Upper lobe of right lung (tissue), 1 donor: ENCODE measurements at regions not wholly inside any gene's neighbourhood (a gene's known extent, or its start where the extent isn't known, plus 50 kb on each side); places are given as distances from the start of the nearest gene placed in this dataset.

ENCODE experiments used
- ATAC-seq: fragments of 200-7000 bp; cut with Tn5 transposase; one replicate; pipeline ENCODE4 v1.9.1; 2020; ENCODE audit warnings: mild to moderate bottlenecking, moderate library complexity
- DNase-seq: peaks from one replicate; pipeline ENCODE4 v3.0.0-alpha.2; 2020
- H3K27ac ChIP-seq: fragments of 200-600 bp; one replicate; pipeline ENCODE4 v1.8.0; 2022
- H3K27me3 ChIP-seq: fragments of 200-600 bp; one replicate; pipeline ENCODE4 v1.8.0; 2022; ENCODE audit warnings: mild to moderate bottlenecking
- H3K36me3 ChIP-seq: fragments of 200-600 bp; one replicate; pipeline ENCODE4 v1.8.0; 2022
- H3K4me1 ChIP-seq: fragments of 200-600 bp; one replicate; pipeline ENCODE4 v1.8.0; 2022
- H3K4me3 ChIP-seq: fragments of 200-600 bp; one replicate; pipeline ENCODE4 v1.8.0; 2022; ENCODE audit warnings: mild to moderate bottlenecking
- H3K9me3 ChIP-seq: fragments of 200-600 bp; one replicate; pipeline ENCODE4 v1.8.0; 2022
- intact Hi-C: fragments of 100-400 bp; cut with DNase I; formaldehyde crosslinking; loops from one replicate; pipeline ENCODE4 v1.11.0; 2022
- TF ChIP-seq, protein P1 (sequence below): fragments of 200-600 bp; IDR thresholded peaks from one replicate; pipeline ENCODE4 v1.8.0; 2022; ENCODE audit warnings: antibody characterized with exemption
- donor health status: DM: no; HTN: yes; CAD: no; lungs with severe emphysema.

GRCh38 chr12:116473416-116473815 is 85.8 kb upstream of the MAP1LC3B2 start:
- Histone ChIP-seq H3K36me3 (no peaks in the 10 kb centered on the region), H3K4me1 (no peaks in the 10 kb centered on the region), H3K27me3 (no peaks in the 10 kb centered on the region), H3K9me3 (peaks cover 9% of the 10 kb centered on the region), H3K27ac (no peak overlapping the region), H3K4me3 (no peak overlapping the region)
- TF ChIP-seq, protein P1, sequence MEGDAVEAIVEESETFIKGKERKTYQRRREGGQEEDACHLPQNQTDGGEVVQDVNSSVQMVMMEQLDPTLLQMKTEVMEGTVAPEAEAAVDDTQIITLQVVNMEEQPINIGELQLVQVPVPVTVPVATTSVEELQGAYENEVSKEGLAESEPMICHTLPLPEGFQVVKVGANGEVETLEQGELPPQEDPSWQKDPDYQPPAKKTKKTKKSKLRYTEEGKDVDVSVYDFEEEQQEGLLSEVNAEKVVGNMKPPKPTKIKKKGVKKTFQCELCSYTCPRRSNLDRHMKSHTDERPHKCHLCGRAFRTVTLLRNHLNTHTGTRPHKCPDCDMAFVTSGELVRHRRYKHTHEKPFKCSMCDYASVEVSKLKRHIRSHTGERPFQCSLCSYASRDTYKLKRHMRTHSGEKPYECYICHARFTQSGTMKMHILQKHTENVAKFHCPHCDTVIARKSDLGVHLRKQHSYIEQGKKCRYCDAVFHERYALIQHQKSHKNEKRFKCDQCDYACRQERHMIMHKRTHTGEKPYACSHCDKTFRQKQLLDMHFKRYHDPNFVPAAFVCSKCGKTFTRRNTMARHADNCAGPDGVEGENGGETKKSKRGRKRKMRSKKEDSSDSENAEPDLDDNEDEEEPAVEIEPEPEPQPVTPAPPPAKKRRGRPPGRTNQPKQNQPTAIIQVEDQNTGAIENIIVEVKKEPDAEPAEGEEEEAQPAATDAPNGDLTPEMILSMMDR = no peak
- intact Hi-C loops = no loop called here
- no peak for DNase-seq
- ATAC-seq = no peak

GRCh38 chr12:116474331-116474730 is 84.8 kb upstream of the MAP1LC3B2 start:
- no peak for DNase-seq
- no peaks in the 10 kb centered on the region for H3K4me1 ChIP-seq
- intact Hi-C loops = no loop called here
- no peaks in the 10 kb centered on the region for H3K27me3 ChIP-seq
- H3K36me3 ChIP-seq = no peaks in the 10 kb centered on the region
- H3K4me3 ChIP-seq = no peak overlapping the region
- TF ChIP-seq, protein P1 = no peak
- ATAC-seq = no peak
- H3K27ac ChIP-seq = no peak overlapping the region
- H3K9me3 ChIP-seq = peaks cover 9% of the 10 kb centered on the region

GRCh38 chr12:116474899-116475298 is 84.3 kb upstream of the MAP1LC3B2 start:
- DNase-seq (no peak), ATAC-seq (no peak)
- H3K4me3 ChIP-seq = no peak overlapping the region
- no peaks in the 10 kb centered on the region for H3K4me1 ChIP-seq
- H3K27ac ChIP-seq = no peak overlapping the region
- TF ChIP-seq, protein P1 = no peak
- H3K9me3 ChIP-seq = peaks cover 9% of the 10 kb centered on the region
- no peaks in the 10 kb centered on the region for H3K36me3 ChIP-seq
- intact Hi-C loops = no loop called here
- no peaks in the 10 kb centered on the region for H3K27me3 ChIP-seq

DNA sequence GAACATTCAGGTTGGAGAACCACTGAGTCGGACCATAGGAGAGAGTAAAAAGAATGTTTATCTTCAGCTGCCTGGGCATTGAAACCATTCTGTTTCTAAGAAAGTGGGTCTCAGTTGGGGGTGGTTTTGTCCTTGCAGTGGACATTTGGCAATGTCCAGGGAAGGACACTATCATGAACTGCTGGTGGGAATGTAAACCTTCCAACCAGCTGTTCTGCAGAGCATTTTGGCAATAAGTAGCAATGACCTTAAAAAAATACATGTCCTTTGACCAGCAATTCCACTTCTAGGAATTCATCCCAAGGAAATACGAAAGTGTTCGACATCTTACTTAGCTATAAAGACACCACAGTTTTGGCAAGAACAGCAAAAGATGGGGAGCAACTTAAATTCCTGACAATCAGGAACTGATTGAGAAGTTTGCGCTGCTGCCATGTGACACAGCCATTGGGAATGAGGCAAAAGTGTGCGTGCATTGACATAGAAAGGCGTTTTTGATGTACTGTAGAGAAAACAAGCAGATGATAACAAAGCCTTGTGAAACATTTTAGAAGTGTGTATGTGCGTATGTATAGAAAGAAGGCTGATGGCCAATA is 82.9 kb upstream of the MAP1LC3B2 start:
- DNase-seq = no peak
- Histone ChIP-seq H3K4me1 (no peaks in the 10 kb centered on the region), H3K9me3 (peaks cover 9% of the 10 kb centered on the region), H3K4me3 (no peak overlapping the region), H3K36me3 (no peaks in the 10 kb centered on the region), H3K27ac (no peak overlapping the region), H3K27me3 (no peaks in the 10 kb centered on the region)
- TF ChIP-seq, protein P1 = no peak
- intact Hi-C loops = no loop called here
- no peak for ATAC-seq

- no peaks in the 10 kb centered on the region for H3K4me1 ChIP-seq
- intact Hi-C loops = no loop called here
- peaks cover 9% of the 10 kb centered on the region for H3K9me3 ChIP-seq
- no peak overlapping the region for H3K4me3 ChIP-seq
- TF ChIP-seq, protein P1 = no peak
- no peak overlapping the region for H3K27ac ChIP-seq
- no peaks in the 10 kb centered on the region for H3K27me3 ChIP-seq
- no peaks in the 10 kb centered on the region for H3K36me3 ChIP-seq
- ATAC-seq (no peak), DNase-seq (no peak)
Measured at GRCh38 chr12:116478243-116478773, 80.9 kb upstream of the MAP1LC3B2 start.
